NCI-H226 (cell line): ENCODE measurements at regions not wholly inside any gene's neighbourhood (a gene's known extent, or its start where the extent isn't known, plus 50 kb on each side); places are given as distances from the start of the nearest gene placed in this dataset.
"Not testable (repeated sequence)": the region's sequence is repeated elsewhere in the genome, so short reads cannot be mapped to it uniquely, and the experiment has no call there.

Source experiments
- DNase-seq: peaks from one replicate; pipeline ENCODE4 v3.0.0-alpha.2; 2015

DNA sequence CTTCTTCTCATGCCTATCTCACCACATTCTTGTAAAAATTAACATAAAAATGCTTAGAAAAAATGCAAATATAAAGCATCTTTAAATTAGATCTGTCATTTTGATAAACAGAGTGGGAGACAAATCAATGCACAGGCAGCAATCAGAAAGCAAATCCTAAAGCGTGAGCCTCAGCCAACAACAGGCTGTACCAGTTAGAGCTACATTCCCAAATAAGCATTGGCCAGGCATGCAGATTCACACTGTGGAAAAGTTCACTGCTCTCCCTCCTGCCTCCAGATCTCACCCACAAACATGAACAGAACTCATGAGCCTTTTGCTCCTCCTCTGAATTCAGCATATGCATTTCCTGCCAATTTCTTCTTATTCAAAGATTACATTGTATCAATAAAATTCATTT lies 115.2 kb upstream of the FAT3 start:
- no peak for DNase-seq

DNA sequence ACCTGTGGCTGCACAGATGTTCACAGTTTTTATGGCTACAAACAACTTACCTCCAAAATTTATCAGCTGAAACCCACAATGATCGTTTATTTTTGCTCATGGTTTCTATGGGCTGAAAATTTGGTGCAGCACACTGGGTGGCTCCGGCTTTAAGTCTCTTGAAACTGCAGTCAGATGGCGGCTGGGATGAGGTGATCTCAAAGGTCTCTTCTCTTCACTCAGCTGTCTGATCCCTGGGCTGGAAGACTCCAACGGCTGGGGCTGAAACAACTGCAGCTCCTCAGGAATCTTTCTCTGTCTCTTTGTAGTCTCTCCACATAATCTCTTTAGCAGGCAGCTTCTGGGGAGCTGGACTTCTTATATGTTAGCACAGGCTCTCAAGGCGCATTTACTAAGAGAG lies 117.3 kb upstream of the FAT3 start:
- no peak for DNase-seq

DNA sequence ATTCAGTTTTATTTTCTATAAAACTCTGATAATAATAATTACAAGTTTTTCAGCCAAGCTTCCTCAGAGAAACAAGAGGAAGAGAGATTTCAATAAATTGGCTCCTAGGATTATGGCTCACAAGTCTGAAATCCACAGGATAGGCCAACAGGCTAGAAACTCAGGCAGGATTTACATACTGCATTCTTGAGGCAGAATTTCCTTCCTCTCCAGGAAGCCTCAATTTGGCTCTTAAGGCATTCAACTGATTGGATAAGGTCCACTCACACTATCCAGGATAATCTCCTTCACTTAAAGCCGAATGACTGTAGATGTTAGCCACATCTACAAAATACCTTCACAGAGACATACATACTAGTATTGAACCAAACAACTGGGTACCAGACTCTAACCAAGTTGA lies 120.3 kb upstream of the FAT3 start:
- DNase-seq, result no peak

DNA sequence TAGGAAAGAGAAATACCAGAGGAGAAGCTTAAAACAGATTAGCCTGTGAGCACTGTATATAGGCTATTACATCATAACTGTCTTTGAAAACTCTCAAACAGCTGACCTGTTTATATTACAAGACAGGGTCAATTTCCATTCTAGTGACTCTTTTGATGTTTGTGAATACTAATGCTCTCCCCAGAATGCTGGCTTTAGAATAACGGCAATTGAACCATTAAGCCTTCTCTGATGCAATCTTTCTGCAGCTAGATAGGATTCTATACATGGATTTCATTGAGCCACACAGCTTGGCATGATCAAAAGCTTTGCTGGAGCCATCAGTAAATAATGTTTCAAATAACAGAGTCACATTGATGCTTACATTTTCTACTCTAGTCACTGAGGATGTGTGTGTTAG lies 122.7 kb upstream of the FAT3 start:
- DNase-seq, result no peak

DNA sequence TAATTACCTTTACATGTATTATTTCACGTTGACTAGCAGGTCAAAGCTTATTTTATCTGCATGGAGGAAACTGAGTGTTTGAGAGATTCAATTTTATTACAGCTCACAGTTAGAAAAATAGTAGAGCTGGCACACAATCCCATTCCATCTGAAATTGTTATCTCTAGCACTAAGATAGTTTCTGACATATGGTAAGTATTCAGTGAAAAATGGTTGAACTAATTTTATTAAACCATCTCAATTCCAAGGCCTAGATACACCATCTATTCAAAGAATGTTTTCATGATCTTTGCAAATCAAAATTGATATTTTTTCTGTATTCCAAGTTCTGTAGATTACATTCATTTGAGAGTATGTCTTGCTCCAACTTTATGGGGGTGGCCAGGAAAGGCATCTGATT lies 125.4 kb upstream of the FAT3 start:
- DNase-seq, result no peak

DNA sequence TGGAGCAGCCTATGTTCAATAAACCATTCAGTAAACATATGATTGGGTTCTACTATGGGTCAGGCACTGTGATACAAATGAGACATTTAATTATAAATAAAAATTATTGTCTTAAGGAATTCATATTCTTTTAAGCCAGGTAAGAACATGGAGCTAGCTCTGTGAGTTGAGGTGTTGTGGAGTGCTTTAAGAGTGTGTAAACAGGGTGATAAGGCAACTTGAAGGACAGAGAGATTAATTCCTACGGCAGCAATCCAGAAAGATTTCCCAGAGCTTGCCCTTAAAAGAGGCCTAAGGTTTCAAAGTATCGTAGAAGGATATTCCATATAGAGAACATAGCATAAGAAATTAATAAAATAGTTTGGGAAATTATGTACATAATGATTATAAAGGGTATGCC lies 126.4 kb upstream of the FAT3 start:
- DNase-seq, result no peak

DNA sequence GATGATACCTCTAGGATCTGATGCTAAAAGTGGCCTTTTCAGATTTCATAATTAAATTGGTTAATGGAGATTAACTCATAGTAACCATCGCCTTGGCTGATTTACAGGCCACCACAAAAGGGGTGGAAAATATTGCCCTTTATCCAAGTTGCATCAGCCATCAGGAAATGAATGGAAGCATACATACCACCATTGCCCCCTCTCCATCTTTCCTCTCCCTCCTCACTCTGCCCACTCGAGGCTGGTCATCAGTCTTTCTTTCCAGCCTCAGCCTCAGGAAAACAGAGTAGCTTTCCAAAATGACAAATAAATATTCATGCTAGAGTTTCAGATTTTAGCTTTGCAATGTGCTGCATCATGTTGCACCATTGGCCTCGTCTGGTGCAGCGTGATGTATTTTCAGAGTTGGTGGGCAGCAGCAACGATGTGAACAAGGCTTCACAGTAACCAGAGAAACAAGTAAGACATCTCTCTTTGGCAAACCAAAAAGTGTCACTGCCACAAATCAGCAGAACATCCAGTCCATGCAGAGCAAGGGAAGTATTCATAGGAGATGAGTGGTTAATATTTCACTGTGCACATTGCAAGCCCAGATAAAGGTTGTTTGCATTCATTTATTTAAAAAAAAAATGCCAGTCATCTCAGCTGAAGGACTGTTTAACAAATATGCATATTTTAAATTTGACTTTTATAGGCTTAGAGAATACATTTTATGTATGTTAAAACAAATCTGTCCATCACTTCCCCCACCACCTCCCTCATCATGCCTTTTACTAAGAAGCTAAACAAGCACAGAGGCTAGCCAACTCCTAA lies 136.7 kb upstream of the FAT3 start:
- DNase-seq, result no peak

DNA sequence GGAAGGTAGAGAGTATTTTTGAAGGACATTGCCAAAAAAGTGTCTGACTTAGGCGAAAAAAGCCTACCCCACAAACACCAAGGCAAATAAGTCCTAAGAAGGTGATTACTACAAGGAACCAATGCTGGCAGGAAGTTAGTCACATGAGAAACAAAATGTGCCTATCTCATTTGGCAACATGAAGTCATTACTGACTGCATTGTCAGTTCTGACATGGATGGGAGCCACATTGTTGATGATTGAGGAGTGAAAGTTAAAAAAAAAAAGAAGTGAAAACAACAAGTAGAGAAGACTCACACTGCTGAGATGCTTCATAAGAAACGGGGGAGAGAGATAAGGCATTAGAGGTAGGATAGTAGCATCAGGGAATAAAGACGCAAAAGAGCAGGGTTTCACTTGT lies 141.5 kb upstream of the FAT3 start:
- DNase-seq, result peak; percentile 26

DNA sequence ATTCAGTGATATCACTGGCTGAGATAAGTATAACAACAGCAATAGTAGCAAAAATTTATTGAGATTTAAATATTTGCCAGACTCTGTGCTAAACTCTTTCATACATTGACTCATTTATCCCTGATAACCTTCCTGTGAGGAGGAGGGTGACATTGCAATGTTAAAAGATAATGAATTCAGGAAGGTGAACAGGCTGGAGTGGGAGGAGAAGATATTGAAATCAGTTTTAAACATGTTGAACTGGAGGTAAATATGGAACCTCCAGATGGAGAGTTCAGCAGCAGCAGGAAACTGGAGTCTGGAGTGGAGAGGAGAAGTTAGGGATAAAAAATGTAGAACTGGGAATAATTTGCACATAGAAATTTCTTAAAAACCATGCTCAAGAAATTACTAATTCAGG lies 142.0 kb upstream of the FAT3 start:
- DNase-seq, result peak; percentile 42

DNA sequence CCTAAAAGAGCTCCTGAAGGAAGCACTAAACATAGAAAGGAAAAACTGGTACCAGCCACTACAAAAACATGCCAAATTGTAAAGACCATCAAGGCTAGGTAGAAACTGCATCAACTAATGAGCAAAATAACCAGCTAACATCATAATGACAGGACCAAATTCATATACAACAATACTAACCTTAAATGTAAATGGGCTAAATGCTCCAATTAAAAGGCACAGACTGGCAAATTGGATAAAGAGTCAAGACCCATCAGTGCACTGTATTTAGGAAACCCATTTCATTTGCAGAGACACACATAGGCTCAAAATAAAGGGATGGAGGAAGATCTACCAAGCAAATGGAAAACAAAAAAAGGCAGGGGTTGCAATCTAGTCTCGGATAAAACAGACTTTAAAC lies 150.1 kb upstream of the FAT3 start:
- DNase-seq, result not testable (repeated sequence)

DNA sequence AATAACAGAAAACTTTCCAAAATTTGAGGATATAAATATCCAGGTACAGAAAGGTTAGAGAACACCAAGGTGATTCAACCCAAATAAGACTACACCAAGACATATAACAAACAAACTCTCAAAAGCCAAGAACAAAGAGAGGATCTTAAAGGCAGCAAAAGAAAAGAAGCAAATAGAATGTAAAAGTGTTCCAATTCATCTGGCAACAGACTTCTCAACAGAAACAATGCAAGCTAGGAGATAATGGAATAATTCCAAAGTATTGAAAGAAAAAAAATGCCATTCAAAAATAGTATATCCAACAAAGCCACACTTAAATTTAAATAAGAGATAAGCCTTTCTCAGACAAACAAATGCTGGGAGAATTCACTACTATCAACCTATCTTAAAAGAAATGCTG lies 153.0 kb upstream of the FAT3 start:
- no peak for DNase-seq

DNA sequence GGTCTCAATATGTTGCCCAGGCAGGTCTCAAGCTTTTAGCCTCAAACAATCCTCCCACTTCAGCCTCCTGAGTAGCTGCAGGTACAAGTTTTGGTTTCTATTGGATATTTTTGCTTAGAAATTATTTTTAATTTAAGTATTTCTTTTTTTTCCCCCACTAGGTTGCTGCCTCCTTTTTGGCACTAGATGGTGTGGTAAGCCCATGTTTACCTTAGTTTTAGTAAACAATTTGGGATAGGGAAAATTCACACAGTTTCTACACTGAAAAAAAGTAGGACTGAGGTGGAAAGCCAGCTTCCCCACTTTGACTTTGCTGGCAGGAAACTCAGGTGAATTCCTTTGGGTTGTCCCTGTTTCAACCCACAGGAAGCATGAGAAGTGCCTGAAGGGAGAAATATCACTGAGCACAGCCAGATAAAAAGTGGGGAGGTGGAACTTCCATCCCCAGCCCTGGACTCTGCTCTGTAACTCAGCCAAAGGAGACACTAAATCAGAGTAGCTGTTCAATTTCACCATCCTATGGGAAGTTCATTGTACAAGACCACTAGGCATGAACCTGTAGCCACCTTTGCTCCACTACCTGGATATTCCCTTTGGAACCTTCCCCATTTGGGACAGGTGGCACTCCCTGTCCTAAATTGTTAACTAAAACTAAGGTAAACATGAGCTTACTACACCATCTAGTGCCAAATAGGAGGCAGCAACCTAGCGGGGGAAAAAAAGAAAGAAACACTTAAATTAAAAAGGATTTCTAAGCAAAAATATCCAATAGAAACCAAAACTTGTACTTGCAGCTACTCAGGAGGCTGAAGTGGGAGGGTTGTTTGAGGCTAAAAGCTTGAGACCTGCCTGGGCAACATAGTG lies 154.4 kb upstream of the FAT3 start:
- peak; percentile 62 for DNase-seq

DNA sequence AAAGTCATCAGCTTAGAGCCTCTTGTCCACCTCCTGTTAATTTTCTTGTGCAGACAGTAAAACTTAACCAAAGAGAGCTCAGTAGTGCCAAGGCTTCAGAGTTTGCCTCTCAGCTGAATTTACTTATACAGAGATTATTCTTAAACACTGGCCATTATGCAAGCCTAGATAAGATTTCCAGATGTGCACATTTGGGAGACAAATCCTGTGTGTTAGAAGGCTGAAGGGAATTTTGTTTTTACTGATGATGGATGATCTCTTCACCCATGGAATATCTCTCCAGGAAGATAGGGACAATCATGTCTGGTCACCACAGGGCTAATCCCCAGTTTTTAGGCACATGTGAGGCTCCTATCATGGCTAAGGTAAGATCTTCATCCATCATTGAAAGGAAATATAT lies 157.6 kb upstream of the FAT3 start:
- DNase-seq, result no peak

DNA sequence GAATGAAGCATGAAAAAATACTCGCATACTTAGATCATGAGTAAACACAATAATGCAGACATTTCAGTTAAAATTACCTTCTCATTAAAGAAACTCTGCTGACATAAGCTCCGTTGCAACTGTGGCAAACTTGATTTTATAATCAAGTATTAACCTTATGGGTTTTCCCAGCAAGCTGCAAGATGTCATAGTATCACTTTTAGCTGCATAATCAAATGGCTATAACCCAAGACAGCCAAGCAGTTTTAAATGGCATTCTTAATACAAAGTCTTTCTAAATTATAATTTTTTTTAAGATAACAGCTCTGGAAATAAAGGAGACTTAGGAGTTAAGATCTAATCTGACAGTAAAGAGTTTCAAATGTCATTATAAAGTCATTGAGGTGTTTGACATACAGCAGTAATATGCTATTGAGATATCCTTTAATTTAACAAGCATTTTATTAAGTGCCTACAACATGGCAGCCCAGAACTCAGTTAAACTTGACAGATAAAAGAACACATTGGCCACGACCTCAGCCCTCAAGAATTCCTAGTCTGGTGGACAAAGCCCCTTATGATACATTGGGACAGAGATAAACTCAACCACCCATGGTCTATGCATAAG lies 163.1 kb upstream of the FAT3 start:
- DNase-seq, result no peak

DNA sequence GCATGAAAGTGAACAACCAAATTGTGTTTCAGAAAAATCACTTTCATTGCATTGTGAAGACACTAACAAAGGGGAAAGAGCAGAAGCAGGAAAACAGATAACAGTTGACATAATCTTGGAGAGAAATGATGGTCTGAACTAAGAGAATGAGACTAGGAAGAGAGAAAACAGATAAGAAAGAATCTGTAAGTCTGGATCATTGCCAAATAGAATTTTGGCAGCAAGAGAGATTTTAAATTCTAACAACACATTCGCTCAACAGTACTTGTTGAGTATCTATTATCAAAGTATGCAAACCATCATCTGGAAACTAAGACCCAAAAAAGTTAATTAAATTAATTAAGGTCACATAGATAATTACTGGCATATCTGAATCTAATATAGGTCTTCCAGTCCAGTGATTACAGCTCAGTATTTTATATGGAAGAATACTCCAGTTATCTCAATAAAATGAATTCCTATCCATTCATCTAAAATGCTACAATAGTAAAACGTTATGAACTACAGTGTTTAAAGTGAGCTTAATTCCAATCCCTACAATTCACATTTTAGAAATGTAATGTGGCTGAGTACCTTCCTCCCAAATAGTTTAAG lies 166.7 kb upstream of the FAT3 start:
- DNase-seq, result peak; percentile 39

DNA sequence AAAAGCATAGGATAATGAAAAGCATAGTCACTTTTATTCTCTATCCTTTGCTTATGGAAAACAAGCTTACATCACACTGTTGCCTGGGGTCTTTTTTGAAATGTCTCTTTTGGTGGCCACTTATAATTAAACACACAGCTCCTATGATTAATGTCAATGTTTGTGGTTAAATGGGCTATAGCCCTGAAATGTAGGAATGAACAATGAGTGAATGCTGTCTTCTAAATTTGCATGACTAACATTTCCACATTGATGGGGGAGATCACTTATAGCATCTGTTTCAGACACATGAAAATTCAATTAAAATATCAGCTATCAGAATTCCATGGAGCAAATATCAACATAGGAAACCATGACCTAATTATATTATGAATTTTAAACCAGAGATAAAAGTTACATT lies 171.4 kb upstream of the FAT3 start:
- peak; percentile 6 for DNase-seq

DNA sequence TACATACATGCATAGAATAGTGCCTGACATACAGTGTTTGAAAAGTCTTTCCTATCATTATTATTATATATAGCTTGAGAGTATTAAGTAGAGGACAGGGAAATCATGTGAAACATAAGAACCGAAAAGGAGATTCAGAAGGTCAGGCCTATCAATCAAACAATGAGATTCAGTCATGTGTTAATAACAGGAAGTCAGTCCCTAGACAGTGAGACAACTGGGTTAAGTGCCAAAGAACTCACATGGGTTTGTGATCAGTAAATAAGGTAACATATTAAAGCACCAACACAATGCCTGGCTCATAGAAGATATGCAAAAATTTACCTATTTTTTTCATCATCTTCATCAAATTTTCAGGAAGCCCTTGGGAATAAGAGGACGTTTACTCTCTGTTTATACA lies 174.3 kb upstream of the FAT3 start:
- DNase-seq, result no peak

DNA sequence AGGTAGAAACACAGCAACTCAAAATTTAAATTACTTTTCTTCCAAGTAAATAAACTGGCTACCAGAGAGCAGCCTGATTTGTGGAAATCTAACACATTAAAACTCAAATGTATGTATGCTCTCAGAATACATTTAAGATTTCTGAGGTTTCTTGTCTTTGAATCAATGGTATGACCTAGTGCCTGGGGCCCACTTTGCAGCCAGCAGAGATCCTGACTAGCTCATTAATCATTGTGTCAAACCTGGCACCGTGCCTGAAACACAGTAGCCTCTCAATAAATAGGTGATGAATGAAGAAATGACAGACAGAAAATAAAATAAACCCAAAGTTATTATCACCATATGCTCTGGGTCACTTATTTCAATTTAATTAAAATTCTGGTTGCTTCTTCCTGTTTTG lies 176.2 kb upstream of the FAT3 start:
- DNase-seq, result peak; percentile 70

DNA sequence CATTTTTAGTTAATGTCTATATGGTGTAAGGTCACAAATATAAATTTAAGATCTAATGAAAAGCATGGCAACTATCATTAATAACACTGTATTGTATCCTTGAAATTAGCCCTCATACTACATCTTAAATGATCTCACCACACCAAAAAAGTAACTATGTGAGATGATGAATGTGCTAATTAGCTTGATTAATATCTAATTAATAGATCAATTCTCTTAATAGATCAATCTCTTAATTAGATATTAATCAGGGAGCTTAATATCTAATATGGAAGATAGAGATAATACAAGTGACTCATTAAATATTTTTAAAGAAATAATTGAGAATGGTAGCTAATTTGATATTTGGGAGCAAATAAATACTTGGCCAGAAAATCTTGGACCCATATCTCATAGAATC lies 178.5 kb upstream of the FAT3 start:
- no peak for DNase-seq

DNA sequence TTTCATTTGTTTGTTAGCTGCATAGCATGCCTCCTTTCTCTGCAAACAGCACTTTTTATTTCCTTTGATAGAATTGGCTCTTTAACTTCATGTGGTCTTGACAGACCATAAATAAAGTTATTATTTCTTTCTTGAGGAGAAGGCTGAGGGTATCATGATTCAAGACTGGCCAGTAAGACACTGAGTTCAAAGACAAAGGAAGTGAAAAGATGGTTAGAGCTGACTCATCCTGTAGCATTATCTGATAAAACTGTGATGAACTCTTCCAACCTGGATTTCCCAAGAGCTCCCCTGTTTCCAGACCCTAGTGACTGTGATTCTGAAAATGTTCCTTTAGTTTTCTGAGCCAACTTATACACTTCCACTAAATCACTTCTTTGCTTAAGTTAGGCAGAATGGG lies 179.3 kb upstream of the FAT3 start:
- peak; percentile 29 for DNase-seq

DNA sequence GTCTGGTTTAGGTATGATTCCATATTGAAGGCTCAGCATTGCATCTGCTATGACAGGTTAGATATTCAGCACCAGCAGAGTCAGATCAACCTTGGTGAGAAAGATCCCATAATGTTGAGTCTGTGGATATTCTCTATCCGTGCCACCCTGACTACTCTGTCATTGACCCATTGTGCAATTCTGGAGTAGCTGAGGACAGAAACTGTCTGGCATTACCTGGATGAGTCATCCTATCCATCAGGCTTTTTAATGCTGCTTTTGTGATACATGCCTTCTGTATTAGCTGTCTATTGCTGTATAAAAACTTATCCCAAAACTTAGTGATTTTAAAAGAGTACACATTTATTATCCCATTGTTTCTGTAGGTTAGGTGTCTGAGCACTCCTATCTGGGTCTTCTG lies 189.1 kb upstream of the FAT3 start:
- no peak for DNase-seq

DNA sequence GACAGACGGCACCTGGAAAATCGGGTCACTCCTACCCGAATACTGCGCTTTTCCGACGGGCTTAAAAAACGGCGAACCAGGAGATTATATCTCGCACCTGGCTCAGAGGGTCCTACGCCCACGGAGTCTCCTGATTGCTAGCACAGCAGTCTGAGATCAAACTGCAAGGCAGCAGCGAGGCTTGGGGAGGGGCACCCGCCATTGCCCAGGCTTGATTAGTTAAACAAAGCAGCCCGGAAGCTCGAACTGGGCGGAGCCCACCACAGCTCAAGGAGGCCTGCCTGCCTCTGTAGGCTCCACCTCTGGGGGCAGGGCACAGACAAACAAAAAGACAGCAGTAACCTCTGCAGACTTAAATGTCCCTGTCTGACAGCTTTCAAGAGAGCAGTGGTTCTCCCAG lies 197.5 kb upstream of the FAT3 start:
- DNase-seq, result not testable (repeated sequence)

DNA sequence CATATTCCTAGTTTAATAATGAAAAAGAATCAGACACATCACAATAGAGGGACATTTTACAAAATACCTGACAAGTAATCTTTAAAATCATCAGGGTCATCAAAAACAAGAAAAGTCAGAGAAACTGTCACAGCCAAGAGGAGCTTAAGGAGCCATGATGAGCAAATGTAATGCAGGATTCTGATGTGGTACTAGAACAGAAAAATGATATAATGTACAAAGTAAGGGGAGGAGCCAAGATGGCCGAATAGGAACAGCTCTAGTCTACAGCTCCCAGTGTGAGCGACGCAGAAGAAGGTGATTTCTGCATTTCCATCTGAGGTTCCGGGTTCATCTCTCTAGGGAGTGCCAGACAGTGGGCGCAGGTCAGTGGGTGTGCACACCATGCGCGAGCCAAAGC lies 198.0 kb upstream of the FAT3 start:
- no peak for DNase-seq

DNA sequence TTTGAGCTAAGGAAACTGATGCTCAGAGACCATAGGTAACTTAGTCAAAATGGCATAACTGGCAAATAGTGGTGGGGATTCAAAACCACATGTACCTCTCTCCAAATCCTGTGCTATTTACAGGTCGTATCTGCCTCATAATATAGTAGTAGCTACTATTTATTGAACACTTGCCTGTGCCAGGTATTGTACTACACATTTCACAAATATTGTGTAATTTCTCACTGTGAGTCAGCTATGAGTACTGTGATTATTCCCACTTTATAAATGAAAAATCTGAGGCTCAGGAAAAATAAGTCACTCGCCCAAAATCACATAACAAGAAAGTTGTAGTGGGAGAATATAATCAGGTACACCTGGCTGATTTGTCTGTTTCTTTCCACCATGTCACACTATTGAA lies 199.8 kb upstream of the FAT3 start:
- DNase-seq, result no peak
